IMR-90 (cell line): ENCODE measurements at regions not wholly inside any gene's neighbourhood (a gene's known extent, or its start where the extent isn't known, plus 50 kb on each side); places are given as distances from the start of the nearest gene placed in this dataset.

Source experiments
- ATAC-seq: fragments of 200-7000 bp; cut with Tn5 transposase; 2 replicates; pipeline ENCODE4 v1.9.1; 2020; ENCODE audit warnings: low read depth, mild to moderate bottlenecking, moderate library complexity
- BruUV-seq: library from RNA; stranded (reverse); fragments of 400-500 nt; replicated peaks from 2 replicates; lab custom pipeline; 2021; lab: Mats Ljungman, UMichigan
- CTCF ChIA-PET: fragments of 300-600 bp; formaldehyde crosslinking; extraction: SDS; loops from one replicate; lab custom pipeline; 2021; ENCODE audit warnings: antibody characterized with exemption; lab: Yijun Ruan, JAX
- POLR2A ChIA-PET: fragments of 300-600 bp; sonication (Branson Sonifier 250); formaldehyde crosslinking; loops from one replicate; lab custom pipeline; 2022; ENCODE audit warnings: antibody characterized with exemption; ENCODE audit not compliant: unreplicated experiment; lab: Charles Lee
- DNase-seq: peaks from one replicate; pipeline ENCODE4 v3.0.0; 2013
- H2AFZ ChIP-seq: replicated peaks from 2 replicates; pipeline ENCODE3; 2013; ENCODE audit warnings: low read length, mild to moderate bottlenecking; ENCODE audit not compliant: poor library complexity
- H2AK5ac ChIP-seq: 2 replicates; pipeline ENCODE4 v1.6.1; 2013; ENCODE audit warnings: low read depth, low read length, inconsistent platforms
- H2AK9ac ChIP-seq: replicated peaks from 2 replicates; pipeline ENCODE3; 2013; ENCODE audit warnings: mild to moderate bottlenecking, low read depth, low read length, moderate library complexity; ENCODE audit not compliant: poor library complexity
- H2BK120ac ChIP-seq: 2 replicates; pipeline ENCODE4 v1.6.1; 2013; ENCODE audit warnings: low read depth, low read length, inconsistent platforms
- H2BK15ac ChIP-seq: 3 replicates; pipeline ENCODE4 v1.6.1; 2013; ENCODE audit warnings: low read depth, low read length, inconsistent platforms
- H2BK20ac ChIP-seq: 2 replicates; pipeline ENCODE4 v1.6.1; 2013; ENCODE audit warnings: low read depth, mild to moderate bottlenecking, inconsistent platforms, low read length, moderate library complexity
- H2BK5ac ChIP-seq: 2 replicates; pipeline ENCODE4 v1.6.1; 2013; ENCODE audit warnings: mild to moderate bottlenecking, low read depth, low read length, inconsistent platforms; ENCODE audit not compliant: poor library complexity, severe bottlenecking
- H3K14ac ChIP-seq: replicated peaks from 2 replicates; pipeline ENCODE4 v1.6.1; 2013; ENCODE audit warnings: low read depth, low read length, inconsistent platforms
- H3K18ac ChIP-seq: 2 replicates; pipeline ENCODE4 v1.6.1; 2013; ENCODE audit warnings: low read depth, low read length, control low read depth
- H3K23ac ChIP-seq: 2 replicates; pipeline ENCODE4 v1.6.1; 2013; ENCODE audit warnings: low read depth, low read length, inconsistent platforms
- H3K27ac ChIP-seq: 2 replicates; pipeline ENCODE4 v1.5.1; 2013; ENCODE audit warnings: mild to moderate bottlenecking, control low read depth, low read length; ENCODE audit not compliant: insufficient read depth
- H3K27me3 ChIP-seq: 2 replicates; pipeline ENCODE4 v1.6.1; 2013; ENCODE audit warnings: low read length; ENCODE audit not compliant: control insufficient read depth, insufficient read depth
- H3K36me3 ChIP-seq: 2 replicates; pipeline ENCODE4 v1.6.1; 2013; ENCODE audit warnings: low read length, mixed read lengths; ENCODE audit not compliant: control insufficient read depth, insufficient read depth
- H3K4ac ChIP-seq: 2 replicates; pipeline ENCODE4 v1.6.1; 2013; ENCODE audit warnings: low read depth, low read length, inconsistent platforms
- H3K4me1 ChIP-seq: 2 replicates; pipeline ENCODE4 v1.6.1; 2013; ENCODE audit warnings: low read length, mixed read lengths; ENCODE audit not compliant: control insufficient read depth, insufficient read depth
- H3K4me2 ChIP-seq: 2 replicates; pipeline ENCODE4 v1.6.1; 2013; ENCODE audit warnings: low read depth, mild to moderate bottlenecking, control low read depth, low read length, moderate library complexity
- H3K4me3 ChIP-seq: 2 replicates; pipeline ENCODE4 v1.5.1; 2013; ENCODE audit warnings: low read depth, mild to moderate bottlenecking, control low read depth, low read length, moderate library complexity; ENCODE audit not compliant: insufficient read depth
- H3K56ac ChIP-seq: 2 replicates; pipeline ENCODE4 v1.6.1; 2013; ENCODE audit warnings: low read length, inconsistent platforms; ENCODE audit not compliant: insufficient read depth; ENCODE audit errors: extremely low read depth
- H3K79me1 ChIP-seq, 2 experiments: 2 replicates each; pipeline ENCODE4 v1.6.1; 2013; ENCODE audit warnings: low read length in 2 of 2, inconsistent platforms in 1 of 2, low read depth in 1 of 2
- H3K9ac ChIP-seq: 2 replicates; pipeline ENCODE4 v1.6.1; 2013; ENCODE audit warnings: low read depth, low read length, control low read depth
- H3K9me1 ChIP-seq: 2 replicates; pipeline ENCODE4 v1.6.1; 2013; ENCODE audit warnings: low read length, inconsistent platforms; ENCODE audit not compliant: insufficient read depth
- H3K9me3 ChIP-seq: 2 replicates; pipeline ENCODE4 v1.6.1; 2013; ENCODE audit warnings: low read length; ENCODE audit not compliant: control insufficient read depth, insufficient read depth
- H4K20me1 ChIP-seq: 2 replicates; pipeline ENCODE4 v1.6.1; 2013; ENCODE audit warnings: low read length, inconsistent platforms; ENCODE audit not compliant: insufficient read depth
- H4K5ac ChIP-seq: 2 replicates; pipeline ENCODE4 v1.6.1; 2013; ENCODE audit warnings: mild to moderate bottlenecking, low read depth, low read length, control low read depth
- H4K8ac ChIP-seq, 2 experiments: 2 replicates each; pipeline ENCODE4 v1.6.1; 2013; ENCODE audit warnings: low read depth in 2 of 2, low read length in 2 of 2, control low read depth in 1 of 2, inconsistent platforms in 1 of 2
- H4K91ac ChIP-seq: 2 replicates; pipeline ENCODE4 v1.6.1; 2013; ENCODE audit warnings: low read depth, low read length, inconsistent platforms; ENCODE audit not compliant: insufficient read depth
- BHLHE40 ChIP-seq: fragments of 150-350 bp; IDR thresholded peaks from 2 replicates; pipeline ENCODE4 v1.6.1; 2016; ENCODE audit warnings: mild to moderate bottlenecking, low read depth, low read length
- CHD1 ChIP-seq: IDR thresholded peaks from 2 replicates; pipeline ENCODE4 v1.6.1; 2012; ENCODE audit warnings: low read depth, low read length, improper control_type of control experiment
- CTCF ChIP-seq: conservative IDR thresholded peaks from 2 replicates; pipeline ENCODE4 v1.5.1; 2012; ENCODE audit warnings: mild to moderate bottlenecking, low read depth, low read length, improper control_type of control experiment
- ELK1 ChIP-seq: fragments of 150-350 bp; IDR thresholded peaks from 2 replicates; pipeline ENCODE4 v1.6.1; 2016; ENCODE audit warnings: low read depth, mild to moderate bottlenecking, low read length, moderate library complexity, borderline replicate concordance
- MAFK ChIP-seq: IDR thresholded peaks from 2 replicates; pipeline ENCODE4 v1.6.1; 2012; ENCODE audit warnings: low read depth, low read length, improper control_type of control experiment
- MAZ ChIP-seq: IDR thresholded peaks from 2 replicates; pipeline ENCODE4 v1.6.1; 2012; ENCODE audit warnings: low read depth, mild to moderate bottlenecking, low read length, improper control_type of control experiment, moderate library complexity, borderline replicate concordance
- MXI1 ChIP-seq: IDR thresholded peaks from 2 replicates; pipeline ENCODE4 v1.6.1; 2012; ENCODE audit warnings: low read depth, mild to moderate bottlenecking, low read length, moderate library complexity, borderline replicate concordance
- NFE2L2 ChIP-seq: fragments of 150-350 bp; IDR thresholded peaks from 2 replicates; pipeline ENCODE4 v1.6.1; 2016; ENCODE audit warnings: low read depth, mild to moderate bottlenecking, low read length
- POLR2A ChIP-seq: IDR thresholded peaks from 2 replicates; pipeline ENCODE4 v1.6.1; 2012; ENCODE audit warnings: mild to moderate bottlenecking, low read depth, low read length
- RCOR1 ChIP-seq: IDR thresholded peaks from 2 replicates; pipeline ENCODE4 v1.6.1; 2012; ENCODE audit warnings: mild to moderate bottlenecking, low read length, improper control_type of control experiment; ENCODE audit not compliant: insufficient replicate concordance
- RFX5 ChIP-seq: IDR thresholded peaks from 2 replicates; pipeline ENCODE4 v1.8.0; 2012; ENCODE audit warnings: low read depth, mild to moderate bottlenecking, low read length, moderate library complexity
- SMC3 ChIP-seq: fragments of 150-350 bp; IDR thresholded peaks from 2 replicates; pipeline ENCODE4 v1.6.1; 2016; ENCODE audit warnings: low read depth, mild to moderate bottlenecking, antibody characterized with exemption, low read length, moderate library complexity
- USF2 ChIP-seq: fragments of 150-350 bp; IDR thresholded peaks from 2 replicates; pipeline ENCODE4 v1.6.1; 2017; ENCODE audit warnings: mild to moderate bottlenecking, antibody characterized with exemption, low read length, low read depth
- WGBS, 2 experiments: methylation state at CpG; one replicate each; pipeline versions ENCODE4 v1.1.5 to v1.1.7; 2013; ENCODE audit warnings: missing lambda C conversion rate in 2 of 2; ENCODE audit not compliant: insufficient read length in 1 of 2; ENCODE audit errors: extremely low coverage in 2 of 2; 5-methylcytosine and 5-hydroxymethylcytosine counted together
- dilution Hi-C: fragments of 300-500 bp; cut with HindIII; formaldehyde crosslinking; loops from one replicate; pipeline ENCODE4 v1.14.3; 2018; ENCODE audit warnings: low sequenced_read_pairs; ENCODE audit not compliant: unreplicated experiment
- in situ Hi-C: fragments of 300-500 bp; cut with MboI; formaldehyde crosslinking; loops from 3 replicates; pipeline ENCODE4 v1.14.3; 2019; ENCODE audit warnings: low sequenced_read_pairs, inconsistent platforms, mixed read lengths
- intact Hi-C: fragments of 100-400 bp; cut with micrococcal nuclease; formaldehyde crosslinking; loops from 2 replicates; pipeline ENCODE4 v1.10.0; 2022

DNA sequence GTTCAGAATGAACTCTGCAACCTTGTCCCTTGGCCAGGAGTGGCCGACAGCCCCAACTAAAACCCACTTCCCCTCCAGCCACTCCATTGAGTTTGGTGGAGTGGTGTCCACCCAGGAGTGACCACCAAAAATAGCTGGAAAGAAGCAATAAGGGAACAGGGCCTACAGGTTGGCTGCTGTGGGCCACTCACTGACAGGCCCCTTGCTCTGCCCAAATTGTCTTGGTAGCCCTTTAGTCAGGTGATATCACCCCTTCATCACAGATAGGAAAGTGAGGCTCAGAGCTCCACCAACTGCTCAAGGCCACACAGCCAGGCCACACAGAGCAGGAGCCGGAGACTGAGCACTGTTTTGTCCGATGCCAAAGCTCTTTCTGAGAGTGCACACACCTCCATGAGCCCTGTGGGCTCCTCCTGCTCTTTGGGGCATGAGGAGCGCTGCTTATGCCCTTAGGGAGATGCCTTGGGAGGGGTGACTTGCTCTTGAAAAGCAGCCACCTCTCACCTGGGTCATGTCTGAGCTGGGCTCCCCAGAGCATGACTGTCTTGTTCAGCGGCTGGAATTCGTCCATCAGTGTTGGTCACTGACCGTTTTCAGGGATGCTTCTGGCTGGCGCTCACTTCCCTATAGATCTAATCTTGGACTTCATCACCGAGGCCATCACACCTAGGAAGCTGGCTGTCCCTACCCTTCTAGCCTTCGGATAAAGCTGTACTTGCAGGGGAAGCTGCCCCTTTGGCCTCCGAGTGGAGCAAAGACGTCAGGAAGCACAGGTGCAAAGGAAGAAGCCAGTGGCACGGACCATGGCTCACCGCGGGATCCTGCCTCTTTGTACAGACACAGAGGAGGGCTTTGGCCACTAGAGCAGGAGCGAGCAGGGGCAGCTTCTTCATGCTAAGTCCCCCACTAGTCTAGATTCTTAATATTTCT, 186.0 kb upstream of the ZNF469 start:
- ChIA-PET POLR2A (no interaction called here), CTCF (interaction anchor here (0.6 kb wide), 1 partner anchor 126 kb away, joined by 4 read pairs; no protein-coding TSS in a partner anchor)
- Histone ChIP-seq H3K9me3 (no peaks in the 10 kb centered on the region), H3K79me1 (no peaks in the 10 kb centered on the region), H3K27me3 (no peaks in the 10 kb centered on the region), H3K4ac (peak overlapping the region; percentile 56; the same call in 1 of the 2 replicates), H3K14ac (no peak overlapping the region), H4K5ac (peak overlapping the region; percentile 6; the same call in 1 of the 2 replicates), H3K4me3 (no peak overlapping the region), H3K36me3 (no peaks in the 10 kb centered on the region), H2BK5ac (no peak overlapping the region), H3K4me2 (no peak overlapping the region), H3K27ac (no peak overlapping the region), H3K18ac (no peak overlapping the region), H2AK9ac (no peak overlapping the region), H4K20me1 (no peaks in the 10 kb centered on the region), H2BK15ac (peak overlapping the region; percentile 56; the same call in 2 of the 3 replicates), H3K9me1 (no peaks in the 10 kb centered on the region), H3K9ac (no peak overlapping the region), H4K91ac (peak overlapping the region; percentile 65; the same call in 1 of the 2 replicates), H2AK5ac (peak overlapping the region; percentile 84), H4K8ac (no peak overlapping the region), H3K23ac (no peak overlapping the region), H2BK120ac (peak overlapping the region; percentile 47; the same call in 1 of the 2 replicates), H2BK20ac (peak overlapping the region; percentile 25; the same call in 1 of the 2 replicates), H2AFZ (no peak overlapping the region), H3K56ac (no peak overlapping the region), H3K4me1 (peaks cover 17% of the 10 kb centered on the region)
- no TSS peak for BruUV-seq
- dilution Hi-C loops, result no loop called here
- no peak for DNase-seq
- WGBS, 2 experiments, result 93% methylated on average over 8 of the region's 16 CpGs; no CpG with 5 or more reads in 1 of the 2 experiments
- in situ Hi-C loops, result loop anchor here (5.0 kb wide), 1 partner anchor 186 kb away; the partner anchor contains the start of gene ZNF469
- ATAC-seq, result no peak
- intact Hi-C loops, result loop anchor here (10.0 kb wide), 1 partner anchor 188 kb away; the partner anchor contains the start of gene ZNF469
- TF ChIP-seq RFX5 (no peak), CHD1 (no peak), ELK1 (no peak), SMC3 (no peak), MXI1 (no peak), MAFK (no peak), CTCF (no peak), USF2 (no peak), POLR2A (no peak), BHLHE40 (no peak), RCOR1 (no peak), NFE2L2 (no peak), MAZ (no peak)
